ENCODE measurements at regions not wholly inside any gene's neighbourhood (a gene's known extent, or its start where the extent isn't known, plus 50 kb on each side); places are given as distances from the start of the nearest gene placed in this dataset.
A peak's percentile ranks its signal among the peaks of the same experiment; 100 is the strongest.

- no peaks in the 10 kb centered on the region for H3K27me3 ChIP-seq
- intact Hi-C loops (cut with DNase I), result no loop called here
- DNase-seq (ENCODE audit: extremely low spot score), result no peak
- no peak for TF ChIP-seq POLR2AphosphoS5 (IDR thresholded peaks at IDR 0.05)
- TF ChIP-seq, protein P1, sequence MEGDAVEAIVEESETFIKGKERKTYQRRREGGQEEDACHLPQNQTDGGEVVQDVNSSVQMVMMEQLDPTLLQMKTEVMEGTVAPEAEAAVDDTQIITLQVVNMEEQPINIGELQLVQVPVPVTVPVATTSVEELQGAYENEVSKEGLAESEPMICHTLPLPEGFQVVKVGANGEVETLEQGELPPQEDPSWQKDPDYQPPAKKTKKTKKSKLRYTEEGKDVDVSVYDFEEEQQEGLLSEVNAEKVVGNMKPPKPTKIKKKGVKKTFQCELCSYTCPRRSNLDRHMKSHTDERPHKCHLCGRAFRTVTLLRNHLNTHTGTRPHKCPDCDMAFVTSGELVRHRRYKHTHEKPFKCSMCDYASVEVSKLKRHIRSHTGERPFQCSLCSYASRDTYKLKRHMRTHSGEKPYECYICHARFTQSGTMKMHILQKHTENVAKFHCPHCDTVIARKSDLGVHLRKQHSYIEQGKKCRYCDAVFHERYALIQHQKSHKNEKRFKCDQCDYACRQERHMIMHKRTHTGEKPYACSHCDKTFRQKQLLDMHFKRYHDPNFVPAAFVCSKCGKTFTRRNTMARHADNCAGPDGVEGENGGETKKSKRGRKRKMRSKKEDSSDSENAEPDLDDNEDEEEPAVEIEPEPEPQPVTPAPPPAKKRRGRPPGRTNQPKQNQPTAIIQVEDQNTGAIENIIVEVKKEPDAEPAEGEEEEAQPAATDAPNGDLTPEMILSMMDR (IDR thresholded peaks at IDR 0.05), result no peak
- no peak for TF ChIP-seq POLR2A (IDR thresholded peaks at IDR 0.05; ENCODE audit: low read depth)
- TF ChIP-seq EP300 (IDR thresholded peaks at IDR 0.05), result no peak
- H3K9me3 ChIP-seq, result no peaks in the 10 kb centered on the region
- H3K27ac ChIP-seq (replicated peaks in 1 of 4), result no peak overlapping the region
- H3K4me3 ChIP-seq, result no peak overlapping the region
- H3K36me3 ChIP-seq, result no peaks in the 10 kb centered on the region
- peaks cover 0 to 14% (median 9%) of the 10 kb centered on the region in 4 donors for H3K4me1 ChIP-seq
These were observed 241.1 kb downstream of the ANTXR2 start for GRCh38 chr4:79831701-79832514.

DNA sequence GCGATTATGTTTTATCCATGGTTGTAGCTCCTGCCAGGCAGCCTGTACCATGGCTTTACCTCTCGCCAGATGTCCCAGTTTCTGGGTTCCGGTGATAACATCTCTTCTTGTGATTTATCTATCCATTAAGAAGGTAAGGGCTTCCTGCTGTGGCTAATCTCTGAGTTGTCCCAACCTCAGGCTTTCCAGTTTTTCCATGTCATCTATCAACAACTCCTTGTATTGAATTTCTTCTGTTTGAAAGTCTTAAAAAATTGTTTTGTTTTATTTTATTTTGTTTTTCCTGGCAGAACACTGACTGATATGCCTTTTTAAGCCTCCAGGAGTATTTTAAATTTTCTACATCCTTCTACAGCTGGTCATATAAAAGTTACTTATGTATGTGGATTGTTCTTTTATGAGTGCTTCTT lies 241.9 kb downstream of the ANTXR2 start:
- H3K4me3 ChIP-seq, result no peak overlapping the region
- H3K27me3 ChIP-seq, result no peaks in the 10 kb centered on the region
- H3K27ac ChIP-seq (replicated peaks in 1 of 4), result no peak overlapping the region
- no peak for DNase-seq (ENCODE audit: extremely low spot score)
- TF ChIP-seq POLR2A (IDR thresholded peaks at IDR 0.05; ENCODE audit: low read depth) (no peak), POLR2AphosphoS5 (IDR thresholded peaks at IDR 0.05) (no peak), EP300 (IDR thresholded peaks at IDR 0.05) (no peak)
- TF ChIP-seq, protein P1 (IDR thresholded peaks at IDR 0.05), result no peak
- no peaks in the 10 kb centered on the region for H3K36me3 ChIP-seq
- H3K4me1 ChIP-seq, result peaks cover 0 to 14% (median 11%) of the 10 kb centered on the region in 4 donors
- intact Hi-C loops (cut with DNase I), result no loop called here
- 60% methylated on average over 3 of the region's 3 CpGs for WGBS
- H3K9me3 ChIP-seq, result no peaks in the 10 kb centered on the region

- TF ChIP-seq POLR2AphosphoS5 (IDR thresholded peaks at IDR 0.05), result no peak
- TF ChIP-seq, protein P1 (IDR thresholded peaks at IDR 0.05), result no peak
- Histone ChIP-seq H3K4me1 (peaks cover 3 to 28% (median 23%) of the 10 kb centered on the region in 4 donors), H3K4me3 (no peak overlapping the region), H3K9me3 (no peaks in the 10 kb centered on the region), H3K27me3 (no peaks in the 10 kb centered on the region), H3K27ac (replicated peaks in 1 of 4) (peak overlapping the region in 3 of 4 donors; percentile 79 to 84 (median 80)), H3K36me3 (no peaks in the 10 kb centered on the region)
- WGBS, result 79% methylated on average over 5 of the region's 5 CpGs
- intact Hi-C loops (cut with DNase I), result no loop called here
- no peak for DNase-seq (ENCODE audit: extremely low spot score)
These were observed 245.7 kb downstream of the ANTXR2 start for GRCh38 chr4:79827283-79827682.

DNA sequence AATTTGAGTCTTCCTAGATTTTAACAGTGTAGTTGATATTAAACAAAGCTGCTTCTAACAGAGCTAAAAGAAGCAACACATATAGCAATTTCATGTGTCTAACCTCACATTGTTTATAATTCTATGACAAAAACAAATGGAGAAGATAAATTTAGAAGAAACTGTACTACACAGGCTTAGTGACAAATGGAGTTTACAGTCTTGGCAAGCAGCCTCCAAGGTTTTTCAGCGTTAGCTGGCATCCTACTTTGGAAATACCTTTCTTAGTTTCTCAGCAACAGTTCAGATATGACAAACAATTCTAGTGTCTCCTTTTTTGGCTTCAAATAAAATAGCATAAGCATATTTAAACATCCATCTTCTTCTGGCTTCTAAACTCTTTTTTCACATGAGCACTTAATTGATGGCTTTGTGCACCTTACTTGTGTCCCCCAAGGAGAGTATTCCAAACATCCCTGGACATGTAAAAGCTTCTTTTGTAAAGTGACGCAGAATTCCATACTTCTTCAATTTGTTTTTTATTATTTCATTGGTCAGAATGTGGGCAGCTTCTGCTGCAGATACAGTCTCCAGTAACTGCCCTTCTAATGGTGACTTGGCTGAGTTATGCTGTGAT lies 249.8 kb downstream of the ANTXR2 start:
- intact Hi-C loops (cut with DNase I), result no loop called here
- Histone ChIP-seq H3K27ac (replicated peaks in 1 of 4) (peak overlapping the region; percentile 80 to 84 (median 80)), H3K27me3 (no peaks in the 10 kb centered on the region), H3K9me3 (no peaks in the 10 kb centered on the region), H3K36me3 (no peaks in the 10 kb centered on the region), H3K4me1 (peaks cover 3 to 26% (median 24%) of the 10 kb centered on the region in 4 donors), H3K4me3 (no peak overlapping the region)
- WGBS, result 33% methylated on average over 2 of the region's 2 CpGs
- TF ChIP-seq EP300 (IDR thresholded peaks at IDR 0.05) (peak; percentile 34), POLR2AphosphoS5 (IDR thresholded peaks at IDR 0.05) (peak; percentile 43 to 76)
- TF ChIP-seq, protein P1 (IDR thresholded peaks at IDR 0.05), result no peak
- no peak for DNase-seq (ENCODE audit: extremely low spot score)

Measured in esophagus muscularis mucosa (tissue), 4 donors.